HG03520 (cell line): ENCODE measurements at regions not wholly inside any gene's neighbourhood (a gene's known extent, or its start where the extent isn't known, plus 50 kb on each side); places are given as distances from the start of the nearest gene placed in this dataset.

Experiments used
- ATAC-seq: cut with Tn5 transposase; IDR thresholded peaks from one replicate; pipeline ENCODE4 v1.9.1; 2021; ENCODE audit warnings: mild to moderate bottlenecking, moderate library complexity; ENCODE audit not compliant: unreplicated experiment

DNA sequence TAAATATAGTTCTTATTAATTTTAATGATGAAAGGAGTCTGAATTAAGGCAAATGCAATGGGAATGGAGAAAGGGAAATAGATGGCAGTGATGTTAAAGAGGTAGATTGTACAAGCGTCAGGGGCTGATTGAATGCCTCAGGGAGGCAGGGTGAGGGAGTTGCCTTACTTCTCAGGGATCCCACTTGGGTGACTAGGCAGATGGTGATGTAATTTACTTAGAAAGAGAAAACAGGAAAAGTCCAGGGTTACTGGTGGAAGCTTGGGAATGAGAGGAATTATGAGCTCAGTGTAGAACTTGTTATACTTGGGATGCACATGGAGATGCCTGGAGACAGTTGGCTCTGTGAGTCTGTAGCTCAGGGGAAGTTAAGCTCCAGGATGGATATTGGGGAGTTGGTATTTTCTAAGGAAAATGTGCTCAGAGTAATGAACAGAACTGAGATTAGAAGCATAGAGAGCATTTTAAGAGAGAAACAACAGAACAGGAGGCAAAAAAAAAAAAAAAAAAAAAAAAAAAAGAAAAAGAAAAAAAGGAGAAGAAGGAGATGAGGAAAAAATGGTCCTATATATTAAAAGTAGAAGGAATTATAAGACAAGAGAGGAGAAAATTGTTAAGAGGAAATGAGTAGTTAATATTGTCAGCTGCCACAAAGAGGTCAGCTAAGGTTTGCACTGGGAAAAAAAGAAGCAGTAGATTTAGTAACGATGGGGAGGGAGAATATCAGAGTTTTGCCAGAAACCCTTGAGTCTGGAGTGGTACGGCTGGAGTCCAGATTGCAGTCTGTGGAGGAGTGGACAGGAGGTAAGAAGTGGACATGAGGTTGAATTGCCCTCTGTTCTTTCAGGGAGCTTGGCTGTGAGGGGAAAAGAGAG lies 88.0 kb upstream of the ELL2 start:
- no peak for ATAC-seq

DNA sequence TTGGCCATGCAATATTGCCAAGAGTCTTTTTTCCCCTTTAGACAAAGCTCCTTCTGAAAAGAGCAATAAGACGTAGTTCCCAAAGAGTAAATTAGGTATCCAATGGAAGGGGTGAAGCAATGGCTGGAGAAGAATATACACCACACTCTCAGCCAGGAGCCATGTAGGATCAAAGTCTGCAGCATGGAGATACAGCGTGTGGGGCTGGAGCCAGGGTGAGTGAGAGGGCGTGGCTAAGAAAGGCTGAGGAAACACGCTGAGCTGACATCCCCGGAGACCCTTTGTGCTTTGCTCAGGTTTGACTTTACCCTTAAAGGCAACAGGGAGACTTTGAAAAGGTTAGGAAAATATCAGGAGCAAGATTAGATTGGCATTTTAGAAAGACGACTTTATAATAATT lies 87.1 kb upstream of the ELL2 start:
- ATAC-seq = no peak

GRCh38 chr5:96045888-96046287 lies 84.2 kb upstream of the ELL2 start:
- no peak for ATAC-seq

- no peak for ATAC-seq
These were observed 81.8 kb upstream of the ELL2 start for GRCh38 chr5:96043446-96043845.

GRCh38 chr5:96037128-96037527 lies 75.5 kb upstream of the ELL2 start:
- no peak for ATAC-seq

- ATAC-seq = no peak
These were observed 74.7 kb upstream of the ELL2 start for GRCh38 chr5:96036301-96036700.

DNA sequence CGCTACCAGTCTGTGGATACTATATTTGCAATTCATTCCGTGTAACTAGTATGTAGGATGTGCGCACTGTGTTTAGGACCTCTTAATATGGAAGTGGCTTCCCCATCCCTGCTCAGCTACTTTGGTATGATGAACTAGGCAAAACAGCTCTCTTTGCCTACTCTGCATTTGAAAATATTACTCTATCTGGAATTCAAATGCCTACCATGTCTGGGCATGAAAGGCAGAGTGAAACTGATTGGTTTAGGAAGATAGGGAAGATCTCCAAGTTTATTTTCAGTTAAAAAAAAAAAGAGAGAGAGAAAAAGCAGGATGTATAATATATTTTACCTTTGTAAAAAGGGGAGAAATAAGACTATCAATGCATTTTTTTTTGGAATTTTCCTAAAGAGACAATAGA lies 74.1 kb upstream of the ELL2 start:
- no peak for ATAC-seq

GRCh38 chr5:96033116-96033515 lies 71.5 kb upstream of the ELL2 start:
- ATAC-seq = no peak

DNA sequence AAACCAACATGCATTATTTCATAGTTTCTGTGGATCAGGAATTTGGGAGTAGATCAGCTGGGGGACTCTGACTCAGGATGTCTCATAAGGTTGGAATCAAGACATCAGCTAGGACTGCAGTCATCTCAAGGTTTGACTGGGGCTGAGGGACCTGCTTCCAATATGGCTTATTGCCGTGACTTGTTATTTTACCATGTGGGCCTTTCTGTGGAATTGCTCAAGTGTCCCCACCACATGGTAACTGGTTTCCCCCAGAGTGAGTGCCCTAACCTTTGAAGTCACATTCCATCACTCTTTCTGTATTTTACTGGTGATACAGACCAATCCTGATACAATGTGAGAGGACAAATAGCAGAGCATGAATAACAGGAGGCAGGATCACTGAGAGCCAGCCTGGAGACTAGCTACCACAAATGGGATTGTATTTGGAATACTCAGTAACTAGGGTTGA lies 70.2 kb upstream of the ELL2 start:
- ATAC-seq = no peak

- ATAC-seq = no peak
These were observed 69.5 kb upstream of the ELL2 start for GRCh38 chr5:96031180-96031579.

GRCh38 chr5:96026406-96027041 lies 64.9 kb upstream of the ELL2 start:
- no peak for ATAC-seq

DNA sequence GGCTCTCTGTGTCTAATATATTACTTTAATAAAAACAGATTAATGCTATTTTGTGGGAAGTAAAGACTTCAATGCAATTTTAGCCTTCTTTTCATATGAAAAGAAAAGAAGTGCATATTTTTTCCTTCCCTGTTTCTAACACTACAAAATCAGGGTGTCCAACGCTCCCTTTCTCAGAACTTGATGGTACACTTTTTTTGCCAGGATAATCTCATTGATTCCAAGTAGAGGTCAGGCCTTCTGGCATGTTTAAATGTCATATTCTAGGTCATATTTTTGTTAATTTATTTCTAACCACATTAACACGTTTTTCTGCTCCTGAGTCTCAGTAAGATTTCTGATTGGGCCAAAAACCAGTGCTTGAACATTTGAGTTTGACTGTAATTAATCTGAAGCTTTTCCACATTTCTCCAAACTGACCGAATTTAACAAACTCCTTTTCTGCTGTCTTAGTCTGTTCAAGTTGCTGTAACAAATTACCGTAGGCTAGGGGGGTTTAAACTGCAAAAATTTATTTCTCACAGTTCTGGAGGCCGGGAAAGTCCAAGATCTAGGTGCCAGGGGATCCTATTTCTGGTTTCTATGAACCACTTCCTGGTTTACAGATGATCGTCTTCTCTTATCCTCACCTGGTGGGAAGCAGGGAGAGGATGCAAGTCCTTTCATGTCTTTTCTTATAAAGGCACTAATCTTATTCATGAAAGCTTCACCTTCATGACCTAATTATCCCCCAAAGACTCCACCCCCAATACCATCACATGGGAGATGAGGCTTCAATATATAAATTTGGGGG lies 63.2 kb upstream of the ELL2 start:
- no peak for ATAC-seq

- ATAC-seq = no peak
These were observed 61.9 kb upstream of the ELL2 start for GRCh38 chr5:96023518-96023917.

DNA sequence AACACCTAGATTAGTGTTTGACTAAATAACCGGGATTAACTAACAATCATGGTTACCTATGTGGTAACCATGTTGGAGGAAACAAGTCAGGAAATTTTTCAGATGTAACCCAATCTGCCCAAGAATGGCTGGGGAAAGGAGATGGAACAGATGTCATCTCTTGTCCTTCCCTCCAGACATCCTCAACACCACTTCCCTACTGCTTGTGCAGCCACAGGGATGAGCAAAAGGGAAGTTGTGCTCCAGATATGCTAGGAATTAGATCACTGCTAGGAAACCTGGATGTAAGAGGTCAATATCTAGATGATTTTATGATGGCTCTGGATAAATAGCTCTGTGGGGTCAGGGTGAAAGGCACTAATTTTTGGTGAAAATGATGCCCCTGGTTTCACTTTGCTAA lies 61.3 kb upstream of the ELL2 start:
- ATAC-seq = no peak

DNA sequence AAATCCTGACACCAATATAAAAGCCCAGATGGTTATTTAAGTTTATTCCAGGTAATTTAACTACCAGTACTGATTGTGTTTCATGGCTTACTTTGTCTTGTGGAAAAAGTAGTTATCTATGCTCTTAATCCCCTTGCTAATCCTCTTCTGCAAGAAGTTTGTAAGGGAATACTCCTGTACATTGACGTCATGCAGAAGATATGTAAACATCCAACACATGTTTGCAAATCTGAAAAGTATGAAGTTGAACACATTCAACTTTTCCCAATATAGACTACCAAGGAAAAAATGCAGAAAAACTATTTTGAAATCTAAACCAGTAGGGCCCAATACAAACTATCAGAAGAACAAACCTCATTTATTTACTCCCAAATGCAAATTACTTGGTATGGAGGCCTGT lies 56.3 kb upstream of the ELL2 start:
- ATAC-seq = no peak

- no peak for ATAC-seq
These were observed 54.6 kb upstream of the ELL2 start for GRCh38 chr5:96016216-96016615.

DNA sequence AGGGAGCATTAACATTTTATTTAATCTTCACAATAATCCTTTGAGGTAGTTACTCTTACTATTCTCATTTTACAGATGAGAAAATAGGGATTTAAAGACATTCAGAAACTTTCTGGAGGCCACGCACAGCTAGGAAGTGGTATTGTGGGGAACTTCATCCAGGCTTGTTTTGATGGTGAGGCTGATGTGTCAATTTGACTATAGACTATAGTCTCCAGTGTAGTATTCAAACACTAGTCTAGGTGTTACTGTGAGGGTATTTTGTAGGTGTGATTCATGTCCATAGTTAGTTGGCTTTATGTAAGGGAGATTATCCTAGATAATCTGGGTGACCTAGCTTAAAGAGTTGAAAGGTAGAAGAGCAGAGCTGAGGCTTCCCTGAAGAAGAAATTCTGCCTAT lies 54.1 kb upstream of the ELL2 start:
- ATAC-seq = no peak

GRCh38 chr5:96014395-96014794 lies 52.7 kb upstream of the ELL2 start:
- ATAC-seq = no peak

- no peak for ATAC-seq
These were observed 51.6 kb upstream of the ELL2 start for GRCh38 chr5:96013254-96013653.

GRCh38 chr5:96012399-96012798 lies 50.7 kb upstream of the ELL2 start:
- no peak for ATAC-seq
